Sigmoid colon (tissue), 6 donors: ENCODE measurements at regions not wholly inside any gene's neighbourhood (a gene's known extent, or its start where the extent isn't known, plus 50 kb on each side); places are given as distances from the start of the nearest gene placed in this dataset.

Experiments
- DNase-seq: peaks from one replicate; pipeline ENCODE4 v3.0.0-alpha.2; 2019
- H3K27ac ChIP-seq, 4 donors: fragments of 200-600 bp; sonication (generic); one replicate each; pipeline ENCODE4 v1.5.1; 2016 to 2019; ENCODE audit warnings: mild to moderate bottlenecking in 1 of 4
- H3K27me3 ChIP-seq, 3 donors: fragments of 200-600 bp; sonication (generic); one replicate each; pipeline ENCODE4 v1.5.1; 2019; ENCODE audit warnings: mild to moderate bottlenecking in 1 of 3
- H3K36me3 ChIP-seq, 4 donors: fragments of 200-600 bp; sonication (generic); one replicate each; pipeline ENCODE4 v1.5.1; 2016 to 2019
- H3K4me1 ChIP-seq, 4 donors: fragments of 200-600 bp; sonication (generic); one replicate each; pipeline ENCODE4 v1.5.1; 2017 to 2019
- H3K4me3 ChIP-seq, 4 donors: fragments of 200-600 bp; sonication (generic); one replicate each; pipeline ENCODE4 v1.5.1; 2017 to 2019; ENCODE audit warnings: mild to moderate bottlenecking in 2 of 4, moderate library complexity in 1 of 4
- H3K9me3 ChIP-seq, 4 donors: fragments of 200-600 bp in 3 of 4; sonication (generic) in 3 of 4; one replicate each; pipeline versions ENCODE4 v1.5.1 to v1.6.1; 2013 to 2019
- CTCF ChIP-seq, 4 experiments: fragments of 450-650 bp in 3 of 4; fragments of 200-600 bp in 1 of 4; IDR thresholded peaks; one replicate each; pipeline ENCODE4 v1.5.1; 2016 to 2019; ENCODE audit warnings: antibody characterized with exemption in 4 of 4, mild to moderate bottlenecking in 3 of 4, moderate library complexity in 2 of 4
- EP300 ChIP-seq, 4 donors: sonication (generic); formaldehyde crosslinking; IDR thresholded peaks; one replicate each; pipeline ENCODE4 v1.6.1; 2017; ENCODE audit warnings: antibody characterized with exemption in 4 of 4
- POLR2A ChIP-seq, 2 donors: fragments of 450-650 bp; IDR thresholded peaks; one replicate each; pipeline ENCODE4 v1.6.1; 2016; ENCODE audit warnings: antibody characterized with exemption in 2 of 2, mild to moderate bottlenecking in 2 of 2, moderate library complexity in 2 of 2
- POLR2AphosphoS5 ChIP-seq, 4 donors: sonication (generic); formaldehyde crosslinking; IDR thresholded peaks; one replicate each; pipeline ENCODE4 v1.6.1; 2017; ENCODE audit warnings: antibody characterized with exemption in 4 of 4
- WGBS, 2 donors: extraction: QIAGEN DNeasy Blood & Tissue Kit; methylation state at CpG; one replicate each; pipeline ENCODE4 v1.1.7; 2013; 5-methylcytosine and 5-hydroxymethylcytosine counted together
- intact Hi-C: fragments of 100-400 bp; cut with DNase I; formaldehyde crosslinking; loops from one replicate; pipeline ENCODE4 v1.15.1; 2023
- donor health status: healthy with polysubstance abuse.
- donor health status: healthy.

- Histone ChIP-seq H3K9me3 (no peaks in the 10 kb centered on the region), H3K27me3 (no peaks in the 10 kb centered on the region), H3K4me3 (no peak overlapping the region), H3K27ac (no peak overlapping the region), H3K36me3 (no peaks in the 10 kb centered on the region), H3K4me1 (peaks cover 0 to 21% (median 17%) of the 10 kb centered on the region in 4 donors)
- TF ChIP-seq POLR2AphosphoS5 (IDR thresholded peaks at IDR 0.05) (no peak), POLR2A (IDR thresholded peaks at IDR 0.05) (no peak), CTCF (IDR thresholded peaks at IDR 0.05) (no peak), EP300 (IDR thresholded peaks at IDR 0.05) (no peak)
- WGBS, 2 donors, result 83 to 89% methylated on average over 19 of the region's 19 CpGs
- no peak for DNase-seq
- intact Hi-C loops, result no loop called here
Measured at GRCh38 chr10:78950656-78951587, 117.8 kb upstream of the ZMIZ1 start.

- TF ChIP-seq POLR2A (IDR thresholded peaks at IDR 0.05), result no peak
- TF ChIP-seq POLR2AphosphoS5 (IDR thresholded peaks at IDR 0.05), result no peak
- no peak for TF ChIP-seq EP300 (IDR thresholded peaks at IDR 0.05)
- no peak for DNase-seq
- intact Hi-C loops, result no loop called here
- H3K36me3 ChIP-seq, result no peaks in the 10 kb centered on the region
- H3K27me3 ChIP-seq, result no peaks in the 10 kb centered on the region
- H3K27ac ChIP-seq, result no peak overlapping the region
- no peaks in the 10 kb centered on the region for H3K9me3 ChIP-seq
- H3K4me1 ChIP-seq, result peaks cover 0 to 14% (median 9%) of the 10 kb centered on the region in 4 donors
- no peak overlapping the region for H3K4me3 ChIP-seq
- 69 to 78% methylated on average over 4 of the region's 4 CpGs for WGBS, 2 donors
Measured at GRCh38 chr10:78952030-78952429, 116.7 kb upstream of the ZMIZ1 start.

- intact Hi-C loops, result no loop called here
Measured at GRCh38 chr10:78952686-78953085, 116.1 kb upstream of the ZMIZ1 start.

GRCh38 chr10:78953113-78953798 lies 115.5 kb upstream of the ZMIZ1 start:
- intact Hi-C loops, result no loop called here
- 48 to 81% methylated on average over 11 of the region's 11 CpGs for WGBS, 2 donors
- Histone ChIP-seq H3K27ac (peak overlapping the region in 2 of 4 donors; percentile 23 to 54), H3K4me1 (peaks cover 0 to 9% (median 3%) of the 10 kb centered on the region in 4 donors), H3K4me3 (no peak overlapping the region), H3K36me3 (no peaks in the 10 kb centered on the region), H3K27me3 (no peaks in the 10 kb centered on the region), H3K9me3 (no peaks in the 10 kb centered on the region)
- DNase-seq, result no peak
- no peak for TF ChIP-seq CTCF (IDR thresholded peaks at IDR 0.05)
- no peak for TF ChIP-seq POLR2A (IDR thresholded peaks at IDR 0.05)
- no peak for TF ChIP-seq POLR2AphosphoS5 (IDR thresholded peaks at IDR 0.05)
- no peak for TF ChIP-seq EP300 (IDR thresholded peaks at IDR 0.05)

More at GRCh38 chr10:78952686-78953085, 116.1 kb upstream of the ZMIZ1 start:
- peaks cover 0 to 9% (median 3%) of the 10 kb centered on the region in 4 donors for H3K4me1 ChIP-seq
- no peaks in the 10 kb centered on the region for H3K9me3 ChIP-seq
- H3K27me3 ChIP-seq, result no peaks in the 10 kb centered on the region
- H3K27ac ChIP-seq, result peak overlapping the region in 2 of 4 donors; percentile 23 to 54
- WGBS, 2 donors, result 65 to 73% methylated on average over 6 of the region's 6 CpGs
- no peak for DNase-seq
- H3K4me3 ChIP-seq, result no peak overlapping the region
- no peaks in the 10 kb centered on the region for H3K36me3 ChIP-seq
- TF ChIP-seq POLR2A (IDR thresholded peaks at IDR 0.05) (no peak), EP300 (IDR thresholded peaks at IDR 0.05) (no peak), CTCF (IDR thresholded peaks at IDR 0.05) (no peak), POLR2AphosphoS5 (IDR thresholded peaks at IDR 0.05) (no peak)

- 93 to 95% methylated on average over 7 of the region's 7 CpGs for WGBS, 2 donors
- H3K4me1 ChIP-seq, result peaks cover 0 to 9% (median 2%) of the 10 kb centered on the region in 4 donors
- H3K27me3 ChIP-seq, result no peaks in the 10 kb centered on the region
- no peak overlapping the region for H3K4me3 ChIP-seq
- H3K9me3 ChIP-seq, result no peaks in the 10 kb centered on the region
- no peak overlapping the region for H3K27ac ChIP-seq
- TF ChIP-seq POLR2AphosphoS5 (IDR thresholded peaks at IDR 0.05), result no peak
- no peak for TF ChIP-seq CTCF (IDR thresholded peaks at IDR 0.05)
- TF ChIP-seq POLR2A (IDR thresholded peaks at IDR 0.05), result no peak
- TF ChIP-seq EP300 (IDR thresholded peaks at IDR 0.05), result no peak
- intact Hi-C loops, result no loop called here
- DNase-seq, result no peak
- H3K36me3 ChIP-seq, result no peaks in the 10 kb centered on the region
Measured at GRCh38 chr10:78953799-78954297, 114.9 kb upstream of the ZMIZ1 start.
